Astrocyte (in vitro differentiated cells and primary cell): ENCODE measurements at regions not wholly inside any gene's neighbourhood (a gene's known extent, or its start where the extent isn't known, plus 50 kb on each side); places are given as distances from the start of the nearest gene placed in this dataset.

Source experiments
- DNase-seq: peaks from one replicate; pipeline ENCODE4 v3.0.0-alpha.2; 2010; ENCODE audit warnings: low read depth
- FAIRE-seq: peaks from 2 replicates; lab custom pipeline; 2011; peaks lifted over from hg19 to GRCh38; lab: Jason Lieb, UNC
- H2AFZ ChIP-seq: 2 replicates; pipeline ENCODE4 v1.6.0; 2012; ENCODE audit warnings: low read depth, low read length, inconsistent platforms
- H3K27ac ChIP-seq: 2 replicates; pipeline ENCODE4 v1.5.1; 2011; ENCODE audit warnings: low read depth, low read length, inconsistent platforms
- H3K27me3 ChIP-seq: 2 replicates; pipeline ENCODE4 v1.6.0; 2011; ENCODE audit warnings: low read length, inconsistent platforms; ENCODE audit not compliant: insufficient read depth
- H3K36me3 ChIP-seq: 2 replicates; pipeline ENCODE4 v1.5.1; 2011; ENCODE audit warnings: low read length, inconsistent platforms; ENCODE audit not compliant: insufficient read depth
- H3K4me1 ChIP-seq: 2 replicates; pipeline ENCODE4 v1.5.1; 2011; ENCODE audit warnings: low read length, inconsistent platforms; ENCODE audit not compliant: insufficient read depth
- H3K4me2 ChIP-seq: 2 replicates; pipeline ENCODE4 v1.6.0; 2012; ENCODE audit warnings: low read length, inconsistent platforms
- H3K4me3 ChIP-seq: 2 replicates; pipeline ENCODE4 v1.5.1; 2011; ENCODE audit warnings: low read depth, mild to moderate bottlenecking, low read length, inconsistent platforms; ENCODE audit not compliant: insufficient read depth
- H3K79me2 ChIP-seq: 2 replicates; pipeline ENCODE4 v1.6.0; 2012; ENCODE audit warnings: mild to moderate bottlenecking, low read length, inconsistent platforms; ENCODE audit not compliant: insufficient read depth
- H3K9ac ChIP-seq: 2 replicates; pipeline ENCODE4 v1.6.0; 2012; ENCODE audit warnings: mild to moderate bottlenecking, low read length, inconsistent platforms
- H3K9me3 ChIP-seq: 2 replicates; pipeline ENCODE4 v1.5.1; 2012; ENCODE audit warnings: low read depth, mild to moderate bottlenecking, low read length, inconsistent platforms; ENCODE audit not compliant: insufficient read depth
- H4K20me1 ChIP-seq: 2 replicates; pipeline ENCODE4 v1.6.0; 2012; ENCODE audit warnings: low read length, inconsistent platforms; ENCODE audit not compliant: insufficient read depth
- H3K27ac Mint-ChIP-seq: one replicate; pipeline ENCODE4 v1.8.0; 2021; ENCODE audit warnings: mild to moderate bottlenecking, mixed read lengths; ENCODE audit not compliant: unreplicated experiment
- H3K27me3 Mint-ChIP-seq: one replicate; pipeline ENCODE4 v1.8.0; 2021; ENCODE audit warnings: low read depth, mixed read lengths; ENCODE audit not compliant: unreplicated experiment
- H3K36me3 Mint-ChIP-seq: one replicate; pipeline ENCODE4 v1.8.0; 2021; ENCODE audit warnings: low read depth, mixed read lengths; ENCODE audit not compliant: unreplicated experiment
- H3K4me1 Mint-ChIP-seq: one replicate; pipeline ENCODE4 v1.8.0; 2021; ENCODE audit warnings: low read depth, mixed read lengths; ENCODE audit not compliant: unreplicated experiment
- H3K4me3 Mint-ChIP-seq: one replicate; pipeline ENCODE4 v1.8.0; 2021; ENCODE audit warnings: mild to moderate bottlenecking, moderate library complexity, mixed read lengths; ENCODE audit not compliant: unreplicated experiment
- H3K9me3 Mint-ChIP-seq: one replicate; pipeline ENCODE4 v1.8.0; 2021; ENCODE audit warnings: mild to moderate bottlenecking, mixed read lengths; ENCODE audit not compliant: unreplicated experiment
- EZH2 ChIP-seq: IDR thresholded peaks from 2 replicates; pipeline ENCODE4 v1.6.1; 2012; ENCODE audit warnings: mild to moderate bottlenecking, low read length, inconsistent platforms; ENCODE audit not compliant: insufficient read depth
- TF ChIP-seq, protein P1 (sequence below): IDR thresholded peaks from 2 replicates; pipeline ENCODE4 v1.5.1; 2011; ENCODE audit warnings: low read depth, mild to moderate bottlenecking, inconsistent platforms, low read length, moderate library complexity; ENCODE audit not compliant: insufficient read depth

- Histone ChIP-seq H3K4me3 (no peak overlapping the region), H2AFZ (no peak overlapping the region), H3K27ac (no peak overlapping the region), H3K9ac (no peak overlapping the region), H3K4me2 (no peak overlapping the region), H3K79me2 (peaks cover 37% of the 10 kb centered on the region), H4K20me1 (peaks cover 50% of the 10 kb centered on the region), H3K36me3 (no peaks in the 10 kb centered on the region), H3K9me3 (no peaks in the 10 kb centered on the region), H3K4me1 (peaks cover 26% of the 10 kb centered on the region), H3K27me3 (no peaks in the 10 kb centered on the region)
- Mint-ChIP-seq H3K27ac (no peak overlapping the region), H3K36me3 (peaks cover 5% of the 10 kb centered on the region), H3K4me3 (no peak overlapping the region), H3K4me1 (peaks cover 20% of the 10 kb centered on the region), H3K9me3 (peaks cover 4% of the 10 kb centered on the region), H3K27me3 (no peaks in the 10 kb centered on the region)
- DNase-seq = no peak
- FAIRE-seq = no peak
- TF ChIP-seq, protein P1, sequence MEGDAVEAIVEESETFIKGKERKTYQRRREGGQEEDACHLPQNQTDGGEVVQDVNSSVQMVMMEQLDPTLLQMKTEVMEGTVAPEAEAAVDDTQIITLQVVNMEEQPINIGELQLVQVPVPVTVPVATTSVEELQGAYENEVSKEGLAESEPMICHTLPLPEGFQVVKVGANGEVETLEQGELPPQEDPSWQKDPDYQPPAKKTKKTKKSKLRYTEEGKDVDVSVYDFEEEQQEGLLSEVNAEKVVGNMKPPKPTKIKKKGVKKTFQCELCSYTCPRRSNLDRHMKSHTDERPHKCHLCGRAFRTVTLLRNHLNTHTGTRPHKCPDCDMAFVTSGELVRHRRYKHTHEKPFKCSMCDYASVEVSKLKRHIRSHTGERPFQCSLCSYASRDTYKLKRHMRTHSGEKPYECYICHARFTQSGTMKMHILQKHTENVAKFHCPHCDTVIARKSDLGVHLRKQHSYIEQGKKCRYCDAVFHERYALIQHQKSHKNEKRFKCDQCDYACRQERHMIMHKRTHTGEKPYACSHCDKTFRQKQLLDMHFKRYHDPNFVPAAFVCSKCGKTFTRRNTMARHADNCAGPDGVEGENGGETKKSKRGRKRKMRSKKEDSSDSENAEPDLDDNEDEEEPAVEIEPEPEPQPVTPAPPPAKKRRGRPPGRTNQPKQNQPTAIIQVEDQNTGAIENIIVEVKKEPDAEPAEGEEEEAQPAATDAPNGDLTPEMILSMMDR = no peak
These were observed 218.5 kb downstream of the SEC14L1 start for GRCh38 chr17:77359236-77359635.

- H3K4me1 Mint-ChIP-seq = peaks cover 42% of the 10 kb centered on the region
- H3K36me3 ChIP-seq = no peaks in the 10 kb centered on the region
- peaks cover 41% of the 10 kb centered on the region for H3K4me1 ChIP-seq
These were observed 221.3 kb downstream of the SEC14L1 start for GRCh38 chr17:77361986-77362620.

More at GRCh38 chr17:77361986-77362620, 221.3 kb downstream of the SEC14L1 start:
- Histone ChIP-seq H3K4me3 (no peak overlapping the region), H2AFZ (no peak overlapping the region), H4K20me1 (peaks cover 27% of the 10 kb centered on the region), H3K9me3 (no peaks in the 10 kb centered on the region), H3K27me3 (no peaks in the 10 kb centered on the region), H3K79me2 (peaks cover 37% of the 10 kb centered on the region), H3K27ac (no peak overlapping the region), H3K9ac (peak overlapping the region; percentile 35), H3K4me2 (no peak overlapping the region)
- no peak for FAIRE-seq
- H3K9me3 Mint-ChIP-seq = no peaks in the 10 kb centered on the region
- no peak for DNase-seq
- no peaks in the 10 kb centered on the region for H3K27me3 Mint-ChIP-seq
- peaks cover 5% of the 10 kb centered on the region for H3K36me3 Mint-ChIP-seq
- TF ChIP-seq EZH2 = no peak
- TF ChIP-seq, protein P1 = no peak
- H3K4me3 Mint-ChIP-seq = no peak overlapping the region
- H3K27ac Mint-ChIP-seq = no peak overlapping the region
